NOMO-1 treated with DMSO at 0.1 percent for 48 hours (cell line): ENCODE measurements at regions not wholly inside any gene's neighbourhood (a gene's known extent, or its start where the extent isn't known, plus 50 kb on each side); places are given as distances from the start of the nearest gene placed in this dataset.
"Not testable (repeated sequence)": the region's sequence is repeated elsewhere in the genome, so short reads cannot be mapped to it uniquely, and the experiment has no call there.

ENCODE experiments used
- DNase-seq: peaks from one replicate; lab custom pipeline; 2025; ENCODE audit not compliant: unreplicated experiment; lab: John Stamatoyannopoulos, UW

DNA sequence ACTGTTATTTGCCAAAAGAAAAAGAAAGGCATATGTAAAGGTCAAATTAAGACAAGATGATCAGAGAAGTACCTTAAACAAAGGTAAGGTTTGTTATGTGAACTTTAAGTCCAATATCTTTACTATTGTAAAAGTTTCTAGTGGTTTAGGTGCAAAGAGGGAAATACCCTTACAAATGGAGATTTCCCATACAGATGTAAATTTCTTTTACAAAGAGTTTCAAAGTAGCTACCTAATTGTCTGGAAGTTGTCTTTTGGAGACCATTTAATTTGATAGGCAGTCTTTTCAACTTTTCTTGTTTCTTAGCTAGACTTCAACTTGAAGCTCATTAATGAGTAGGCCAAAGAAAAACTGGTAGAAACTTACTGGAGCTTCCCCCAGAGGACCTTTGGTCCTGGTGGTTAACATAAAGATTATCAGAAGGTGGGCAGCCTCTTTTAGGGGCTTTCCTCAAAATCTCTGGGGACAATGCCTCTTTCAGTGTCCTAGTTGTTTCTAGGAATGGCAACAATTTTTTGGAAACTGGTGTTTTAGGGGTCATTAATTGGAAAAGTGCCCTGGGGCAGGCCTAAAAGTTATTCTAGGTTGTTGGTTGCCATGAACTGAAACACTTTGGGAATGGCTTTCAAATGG, 297.3 kb downstream of the GUCY2F start:
- no peak for DNase-seq

DNA sequence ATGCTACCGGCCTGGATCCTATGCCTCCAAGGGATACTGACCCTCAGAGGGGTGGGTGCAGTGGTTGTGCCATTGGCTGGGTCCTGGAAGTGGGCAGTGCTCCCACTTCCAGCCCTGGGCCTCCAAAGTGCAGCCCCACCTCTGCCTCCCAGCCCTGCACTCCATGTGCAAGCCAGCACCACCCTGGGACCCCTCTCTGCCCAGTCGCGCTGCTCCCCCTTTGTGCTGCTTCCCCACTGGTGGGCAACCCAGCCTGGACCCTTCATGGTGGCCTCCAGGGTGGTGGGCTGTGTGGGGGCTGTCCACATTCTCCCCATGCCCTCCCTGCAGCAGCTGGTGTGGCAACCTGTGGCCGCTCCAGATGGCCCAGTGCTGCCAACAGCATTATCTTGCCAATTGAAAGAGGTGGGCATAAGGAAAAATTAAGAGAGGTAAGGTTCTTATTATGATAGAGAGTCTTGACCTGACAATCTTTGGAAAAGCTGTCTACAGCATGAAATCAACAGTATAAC, 309.7 kb downstream of the GUCY2F start:
- DNase-seq, result no peak

- peak; percentile 53 for DNase-seq
These were observed 326.7 kb downstream of the GUCY2F start for GRCh38 chrX:109155161-109155560.

DNA sequence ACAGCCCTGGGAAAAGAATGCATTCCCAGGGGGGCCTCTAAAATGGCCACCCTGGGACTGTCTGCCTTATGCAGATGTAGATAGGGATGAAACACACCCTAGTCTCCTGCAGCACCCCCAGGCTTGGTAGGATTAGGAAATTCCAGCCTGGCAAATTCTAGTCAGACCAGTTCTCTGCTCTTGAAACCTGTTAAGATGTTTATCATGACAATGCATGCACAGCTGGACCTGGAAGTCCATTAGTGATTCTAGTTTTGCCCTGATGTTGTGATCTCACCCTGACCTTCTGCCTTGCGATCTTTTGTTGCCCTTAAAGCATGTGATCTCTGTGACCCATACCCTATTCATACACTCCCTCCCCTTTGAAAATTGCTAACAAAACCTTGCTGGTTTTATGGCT, 337.7 kb downstream of the GUCY2F start:
- not testable (repeated sequence) for DNase-seq

GRCh38 chrX:109140463-109140862, 341.4 kb downstream of the GUCY2F start:
- DNase-seq, result no peak

DNA sequence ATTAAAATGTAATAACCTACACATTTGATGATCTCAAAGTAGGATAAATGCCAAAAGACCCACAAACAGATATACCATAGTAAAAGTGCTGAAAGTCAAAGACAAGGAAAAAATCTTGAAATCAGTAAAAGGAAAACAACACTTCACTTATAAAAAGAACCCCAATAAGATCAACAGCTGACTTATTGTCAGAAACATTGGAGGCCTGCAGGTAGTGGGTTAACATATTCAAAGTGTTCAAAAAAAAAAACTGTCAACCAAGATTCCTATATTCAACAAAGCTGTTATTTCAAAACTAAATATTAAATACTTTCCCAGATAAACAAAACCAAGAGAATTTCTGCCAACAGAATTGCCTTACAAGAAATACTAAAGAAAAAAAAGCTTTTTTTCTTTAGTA, 347.1 kb downstream of the GUCY2F start:
- DNase-seq, result no peak

DNA sequence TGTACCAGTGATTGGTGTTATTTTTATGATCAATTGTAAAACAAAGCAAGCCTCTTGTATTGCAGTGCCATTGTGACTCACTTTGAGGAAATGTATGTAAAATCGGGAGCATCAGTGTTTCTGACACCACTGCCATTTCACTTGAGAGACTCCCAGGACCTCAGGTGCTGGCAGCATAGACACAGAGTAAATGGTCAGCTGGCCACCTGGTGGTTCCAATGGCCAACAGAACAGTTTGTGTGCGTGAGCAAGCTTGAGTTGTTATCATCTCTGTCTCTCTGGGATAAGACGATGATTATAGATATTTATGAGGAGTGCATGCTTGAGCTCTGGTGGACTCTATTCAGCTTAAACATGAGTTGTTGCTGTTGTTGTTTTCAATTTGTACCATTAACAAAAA, 356.6 kb downstream of the GUCY2F start:
- no peak for DNase-seq

DNA sequence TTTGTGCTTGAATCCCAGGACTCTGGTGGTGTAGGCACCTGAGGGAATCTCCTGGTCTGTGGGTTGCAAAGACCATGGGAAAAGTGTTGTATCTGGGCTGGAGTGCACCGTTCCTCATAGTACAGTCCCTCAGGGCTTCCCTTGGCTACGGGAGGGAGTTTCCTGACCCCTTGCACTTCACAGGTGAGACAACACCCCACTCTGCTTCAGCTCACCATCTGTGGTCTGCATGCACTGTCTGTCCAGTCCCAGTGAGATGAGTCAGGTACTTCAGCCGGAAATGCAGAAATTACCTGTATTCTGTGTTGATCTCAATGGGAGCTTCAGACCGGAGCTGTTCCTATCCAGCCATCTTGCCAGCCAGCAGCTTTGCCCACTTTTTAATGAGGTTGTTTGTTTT, 353.0 kb upstream of the IRS4 start:
- no peak for DNase-seq

GRCh38 chrX:109077788-109078187, 341.4 kb upstream of the IRS4 start:
- DNase-seq, result no peak

DNA sequence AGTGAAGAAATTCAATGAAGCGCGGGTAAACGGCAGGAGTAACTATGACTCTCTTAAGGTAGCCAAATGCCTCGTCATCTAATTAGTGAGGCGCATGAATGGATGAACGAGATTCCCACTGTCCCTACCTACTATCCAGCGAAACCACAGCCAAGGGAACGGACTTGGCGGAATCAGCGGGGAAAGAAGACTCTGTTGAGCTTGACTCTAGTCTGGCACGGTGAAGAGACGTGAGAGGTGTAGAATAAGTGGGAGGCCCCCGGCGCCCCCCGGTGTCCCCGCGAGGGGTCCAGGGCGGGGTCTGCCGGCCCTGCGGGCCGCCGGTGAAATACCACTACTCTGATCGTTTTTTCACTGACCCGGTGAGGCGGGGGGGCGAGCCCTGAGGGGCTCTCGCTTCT, 317.8 kb upstream of the IRS4 start:
- not testable (repeated sequence) for DNase-seq

- no peak for DNase-seq
These were observed 313.5 kb upstream of the IRS4 start for GRCh38 chrX:109049903-109050302.

DNA sequence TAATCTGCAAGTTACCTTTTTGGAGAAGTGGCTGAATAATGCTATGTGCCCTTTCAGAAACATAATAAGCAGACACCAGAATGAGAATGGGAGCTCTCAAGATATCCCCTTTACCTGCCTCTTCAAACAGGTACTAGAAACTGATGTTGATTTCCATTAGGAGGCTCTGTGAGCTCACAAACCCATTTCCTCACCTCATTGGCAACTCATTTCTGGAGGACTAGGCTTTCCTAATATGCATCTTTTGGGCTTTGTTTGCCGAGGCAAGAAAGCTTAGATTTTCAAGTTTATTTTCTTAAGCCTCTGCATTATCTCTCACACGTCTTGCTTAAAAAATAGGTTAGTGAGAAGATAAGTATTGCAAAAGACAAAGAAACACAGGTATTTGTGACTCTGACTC, 313.1 kb upstream of the IRS4 start:
- DNase-seq, result no peak

DNA sequence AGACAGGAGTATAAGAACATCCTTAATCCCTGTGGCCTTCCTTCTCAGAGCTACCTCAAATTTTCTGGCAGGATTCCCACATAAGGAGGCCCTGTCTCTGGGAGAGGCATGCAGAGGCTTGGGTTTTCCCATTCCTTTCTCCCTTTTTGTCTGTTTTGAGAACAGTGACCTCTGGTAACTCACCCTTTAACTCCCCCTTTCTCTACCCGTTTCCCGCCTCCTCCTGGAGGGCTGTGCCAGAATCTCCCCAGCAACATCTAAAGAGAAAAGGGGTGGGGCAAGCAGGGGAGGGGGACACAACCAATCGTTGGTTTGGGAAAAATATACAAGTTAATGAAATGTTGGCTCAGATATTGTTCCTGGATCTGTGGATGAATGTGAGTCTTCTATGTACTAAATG, 303.7 kb upstream of the IRS4 start:
- no peak for DNase-seq

GRCh38 chrX:109036624-109037023, 300.3 kb upstream of the IRS4 start:
- DNase-seq, result no peak

DNA sequence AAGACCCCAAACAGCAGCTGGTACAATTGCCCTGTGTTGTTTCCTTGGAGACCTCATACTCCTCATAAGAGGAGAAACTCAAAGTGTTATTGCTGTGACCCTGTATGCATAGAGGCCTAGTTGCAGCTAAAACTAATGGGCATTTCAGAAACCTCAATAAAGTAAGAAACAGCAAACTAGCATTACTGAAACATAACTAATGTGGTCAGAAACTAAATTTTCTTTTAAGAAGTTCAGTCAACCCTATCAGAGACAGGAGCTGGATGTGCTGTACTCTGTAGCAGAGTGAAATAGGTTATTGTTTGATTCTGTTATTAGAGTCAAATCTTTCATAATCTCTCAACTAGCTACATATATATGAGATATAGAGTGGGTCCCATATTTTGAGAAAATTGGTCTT, 257.5 kb upstream of the IRS4 start:
- no peak for DNase-seq

- not testable (repeated sequence) for DNase-seq
These were observed 236.5 kb upstream of the IRS4 start for GRCh38 chrX:108972899-108973298.

DNA sequence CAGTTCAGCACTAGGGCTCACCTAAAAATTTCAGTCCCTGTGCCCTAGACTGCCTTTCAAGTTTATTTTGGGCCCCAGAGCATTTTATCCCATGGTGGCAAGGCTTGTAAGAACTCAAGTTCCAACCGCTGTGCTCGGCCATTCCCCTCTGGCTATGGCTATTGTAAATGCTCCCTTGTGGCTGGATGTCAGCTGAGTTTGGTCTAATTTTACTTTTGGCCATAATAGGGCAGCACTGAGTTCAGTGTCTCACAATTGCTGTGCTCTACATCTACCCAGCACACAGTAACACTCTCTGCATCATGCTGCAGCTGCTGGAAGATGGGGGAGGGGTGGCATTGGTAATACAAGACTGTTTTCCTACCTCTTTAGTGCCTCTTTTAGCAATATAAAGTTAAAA, 210.8 kb upstream of the IRS4 start:
- DNase-seq, result no peak

DNA sequence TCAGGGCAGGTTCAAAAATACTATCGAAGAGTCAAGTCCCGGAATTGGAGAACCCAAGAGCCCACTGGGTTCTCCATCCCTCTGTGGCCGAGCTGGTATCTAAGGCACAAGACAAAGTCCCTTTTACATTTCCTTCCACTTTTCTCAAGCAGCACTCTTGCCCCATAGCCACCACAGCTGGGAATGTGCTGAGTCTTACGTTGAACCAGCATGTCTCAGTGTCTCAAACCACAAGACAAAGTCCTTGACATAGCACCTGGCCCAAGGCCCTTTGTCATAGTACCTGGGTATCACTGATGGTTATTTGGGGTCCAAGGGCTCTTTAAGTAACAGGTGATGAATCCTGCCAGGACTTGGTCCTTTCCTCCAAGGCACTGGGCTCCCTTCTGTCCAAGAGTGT, 210.2 kb upstream of the IRS4 start:
- DNase-seq, result no peak

GRCh38 chrX:108945883-108946523, 209.6 kb upstream of the IRS4 start:
- DNase-seq, result no peak

- no peak for DNase-seq
These were observed 178.4 kb upstream of the IRS4 start for GRCh38 chrX:108914791-108915190.

DNA sequence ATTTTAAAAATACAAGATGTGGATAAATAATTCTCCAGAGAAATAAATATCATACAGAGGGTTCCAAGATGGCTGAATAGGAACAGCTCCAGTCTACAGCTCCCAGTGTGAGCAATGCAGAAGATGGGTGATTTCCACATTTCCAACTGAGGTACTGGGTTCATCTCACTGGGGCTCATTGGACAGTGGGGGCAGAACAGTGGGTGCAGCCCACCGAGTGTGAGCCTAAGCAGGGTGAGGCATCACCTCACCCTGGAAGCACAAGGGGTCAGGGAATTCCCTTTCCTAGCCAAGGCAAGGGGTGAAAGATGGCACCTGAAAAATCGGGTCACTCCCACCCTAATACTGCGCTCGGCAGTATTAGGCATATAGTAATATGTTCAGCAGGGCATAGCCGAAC, 167.5 kb upstream of the IRS4 start:
- not testable (repeated sequence) for DNase-seq

DNA sequence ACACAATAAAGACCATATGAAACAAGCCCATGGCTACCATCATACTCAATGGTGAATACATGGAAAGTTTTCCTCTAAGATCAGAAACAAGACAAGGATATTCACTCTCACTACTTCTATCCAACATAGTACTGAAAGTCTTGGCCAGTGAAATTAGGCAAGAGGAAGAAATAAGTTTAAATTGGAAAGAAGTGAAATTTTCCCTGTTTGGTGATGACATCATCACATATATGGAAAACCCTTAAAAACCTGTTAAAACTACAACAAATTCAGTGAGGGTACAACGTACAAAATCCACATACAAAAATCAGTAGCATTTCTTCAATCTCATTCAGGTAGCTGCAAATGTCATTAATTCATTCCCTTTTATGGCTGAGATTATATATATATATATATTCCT, 164.0 kb upstream of the IRS4 start:
- no peak for DNase-seq

DNA sequence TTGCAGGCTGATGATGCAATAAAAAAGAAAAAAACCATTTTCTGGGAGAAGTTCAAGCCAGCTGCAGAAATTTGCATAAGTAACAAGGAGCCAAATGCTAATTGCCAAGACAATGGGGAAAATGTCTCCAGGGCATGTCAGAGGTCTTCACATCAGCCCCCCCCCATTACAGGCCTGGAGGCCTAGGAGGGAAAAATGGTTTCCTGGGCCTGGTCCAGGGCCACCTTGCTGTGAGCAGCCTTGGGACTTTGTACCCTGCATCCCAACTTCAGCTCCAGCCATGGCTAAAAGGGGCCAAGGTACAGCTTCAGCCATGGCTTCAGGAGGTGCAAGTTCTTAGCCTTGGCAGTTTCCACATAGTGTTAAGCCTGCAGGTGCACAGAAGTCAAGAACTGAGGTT, 160.0 kb upstream of the IRS4 start:
- not testable (repeated sequence) for DNase-seq
